AG04449 (cell line): ENCODE measurements at regions not wholly inside any gene's neighbourhood (a gene's known extent, or its start where the extent isn't known, plus 50 kb on each side); places are given as distances from the start of the nearest gene placed in this dataset.

Experiments
- CTCF ChIA-PET: fragments of 350-600 bp; formaldehyde crosslinking; extraction: SDS; loops from one replicate; lab custom pipeline; 2021; ENCODE audit warnings: antibody characterized with exemption; lab: Yijun Ruan, JAX
- POLR2A ChIA-PET: fragments of 400-600, 350-600 bp; formaldehyde crosslinking; extraction: SDS; loops from one replicate; lab custom pipeline; 2020; ENCODE audit warnings: antibody characterized with exemption, inconsistent platforms; lab: Yijun Ruan, JAX
- DNase-seq: peaks from one replicate; pipeline ENCODE4 v3.0.0-alpha.2; 2010; ENCODE audit warnings: low read depth, low spot score
- H3K4me3 ChIP-seq: 2 replicates; pipeline ENCODE4 v1.5.1; 2011; ENCODE audit warnings: low read depth, mild to moderate bottlenecking, control low read depth, low read length
- CTCF ChIP-seq: IDR thresholded peaks from one replicate; pipeline ENCODE4 v1.5.1; 2011; ENCODE audit warnings: mild to moderate bottlenecking, moderate library complexity, low read length, control low read depth, inconsistent platforms; ENCODE audit not compliant: insufficient read depth; ENCODE audit errors: missing control alignments

GRCh38 chr2:71813315-71813714 lies 334.3 kb downstream of the CYP26B1 start:
- no peak for DNase-seq
- POLR2A ChIA-PET: no interaction called here
- TF ChIP-seq CTCF: no peak
- CTCF ChIA-PET: interaction anchor here (0.9 to 16.8 kb wide), 5 partner anchors 15 to 337 kb away, joined by 3 to 214 read pairs (median 4); no protein-coding TSS in a partner anchor
- H3K4me3 ChIP-seq: no peak overlapping the region

GRCh38 chr2:71812736-71813135 lies 334.9 kb downstream of the CYP26B1 start:
- CTCF ChIA-PET: interaction anchor here (0.6 to 16.8 kb wide), 4 partner anchors 14 to 338 kb away, joined by 3 to 214 read pairs (median 4); no protein-coding TSS in a partner anchor
- H3K4me3 ChIP-seq: no peak overlapping the region
- DNase-seq: no peak
- TF ChIP-seq CTCF: no peak
- POLR2A ChIA-PET: no interaction called here

GRCh38 chr2:71811726-71812125 lies 335.9 kb downstream of the CYP26B1 start:
- H3K4me3 ChIP-seq: no peak overlapping the region
- no peak for DNase-seq
- CTCF ChIA-PET: interaction anchor here (0.9 to 16.8 kb wide), 3 partner anchors 13 to 338 kb away, joined by 4 to 214 read pairs (median 4); no protein-coding TSS in a partner anchor
- POLR2A ChIA-PET: no interaction called here
- no peak for TF ChIP-seq CTCF

GRCh38 chr2:71811157-71811556 lies 336.5 kb downstream of the CYP26B1 start:
- ChIA-PET POLR2A (no interaction called here), CTCF (interaction anchor here (0.9 to 16.8 kb wide), 5 partner anchors 13 to 341 kb away, joined by 3 to 214 read pairs (median 4); no protein-coding TSS in a partner anchor)
- DNase-seq: no peak
- no peak for TF ChIP-seq CTCF
- no peak overlapping the region for H3K4me3 ChIP-seq

- no peak overlapping the region for H3K4me3 ChIP-seq
- POLR2A ChIA-PET: no interaction called here
- no peak for DNase-seq
- CTCF ChIA-PET: interaction anchor here (0.7 to 16.8 kb wide), 6 partner anchors 7 to 345 kb away, joined by 3 to 322 read pairs (median 4); no protein-coding TSS in a partner anchor
- no peak for TF ChIP-seq CTCF
These were observed 339.8 kb downstream of the CYP26B1 start for GRCh38 chr2:71807581-71808451.

GRCh38 chr2:71806432-71806831 lies 341.2 kb downstream of the CYP26B1 start:
- H3K4me3 ChIP-seq: no peak overlapping the region
- no peak for TF ChIP-seq CTCF
- no peak for DNase-seq
- CTCF ChIA-PET: interaction anchor here (1.2 to 16.8 kb wide), 4 partner anchors 8 to 347 kb away, joined by 3 to 322 read pairs (median 211); no protein-coding TSS in a partner anchor
- POLR2A ChIA-PET: no interaction called here
